HG02981 (cell line): ENCODE measurements at regions not wholly inside any gene's neighbourhood (a gene's known extent, or its start where the extent isn't known, plus 50 kb on each side); places are given as distances from the start of the nearest gene placed in this dataset.
"Not testable (repeated sequence)": the region's sequence is repeated elsewhere in the genome, so short reads cannot be mapped to it uniquely, and the experiment has no call there.

Experiments used
- ATAC-seq: cut with Tn5 transposase; IDR thresholded peaks from one replicate; pipeline ENCODE4 v1.9.1; 2021; ENCODE audit warnings: mild to moderate bottlenecking, moderate library complexity; ENCODE audit not compliant: unreplicated experiment

DNA sequence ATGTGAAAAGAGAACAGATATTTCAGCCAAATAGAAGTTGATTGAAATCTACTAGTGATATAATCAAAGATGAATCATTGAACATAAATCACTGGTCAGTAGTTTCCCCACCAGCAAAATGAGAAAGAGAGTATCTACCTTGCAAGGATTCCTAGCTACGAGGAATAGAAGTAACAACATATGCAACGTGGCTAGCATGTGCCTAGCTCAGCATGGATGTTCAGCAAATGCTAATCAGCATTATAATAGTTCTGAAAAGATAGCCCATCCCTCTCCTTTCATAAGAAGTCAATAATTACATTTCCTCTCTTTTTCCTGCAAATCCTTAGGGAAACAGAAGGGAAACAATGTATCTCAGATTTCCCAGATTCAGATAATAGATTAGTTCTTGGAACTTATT, 417.2 kb downstream of the SATB2 start:
- no peak for ATAC-seq

DNA sequence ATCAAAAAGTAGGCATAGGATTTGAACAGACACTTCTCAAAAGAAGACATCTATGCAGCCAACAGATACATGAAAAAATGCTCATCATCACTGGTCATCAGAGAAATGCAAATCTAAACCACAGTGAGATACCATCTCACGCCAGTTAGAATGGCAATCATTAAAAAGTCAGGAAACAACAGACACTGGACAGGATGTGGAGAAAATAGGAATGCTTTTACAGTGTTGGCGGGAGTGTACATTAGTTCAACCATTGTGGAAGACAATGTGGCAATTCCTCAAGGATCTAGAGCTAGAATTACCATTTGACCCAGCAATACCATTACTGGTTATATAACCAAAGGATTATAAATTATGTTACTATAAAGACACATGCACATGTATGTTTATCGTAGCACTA, 424.0 kb downstream of the SATB2 start:
- ATAC-seq, result not testable (repeated sequence)

DNA sequence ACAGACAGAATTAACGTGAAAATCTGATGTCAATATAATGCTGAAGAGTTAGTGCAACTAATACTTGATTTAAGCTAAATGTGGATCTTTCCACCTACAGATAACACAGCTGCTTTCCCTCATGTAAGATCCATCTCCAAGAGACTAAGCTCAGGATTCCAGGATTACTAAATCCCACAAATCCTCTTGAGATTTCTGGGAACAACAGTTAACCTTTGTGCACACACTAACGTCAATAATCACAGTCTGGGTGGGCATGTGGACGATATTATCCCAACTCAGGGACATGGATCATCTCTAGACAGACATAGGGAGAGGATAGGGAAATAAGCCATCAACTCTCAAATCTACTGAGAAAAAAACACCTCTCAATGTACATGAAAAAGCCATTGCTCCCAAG, 432.6 kb downstream of the SATB2 start:
- no peak for ATAC-seq

DNA sequence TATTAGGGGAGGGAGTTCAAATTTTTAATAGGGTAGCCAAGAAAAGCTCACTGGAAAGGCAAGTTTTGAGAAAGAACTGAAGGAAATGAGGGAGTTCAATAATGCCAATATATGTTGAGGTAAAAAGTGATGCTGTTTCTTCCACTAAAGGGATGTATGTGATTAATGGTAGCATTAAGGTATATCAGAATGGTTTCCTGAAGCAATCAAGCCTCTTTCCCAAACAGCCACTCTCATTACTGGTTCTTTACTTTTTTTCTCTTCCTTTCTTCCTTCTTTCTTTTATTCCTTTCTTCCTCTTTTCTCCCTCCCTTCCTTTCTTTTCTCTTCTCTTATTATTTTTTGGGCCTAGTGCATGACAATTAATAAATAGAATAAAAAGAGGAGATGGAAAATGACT, 433.5 kb downstream of the SATB2 start:
- ATAC-seq, result no peak

DNA sequence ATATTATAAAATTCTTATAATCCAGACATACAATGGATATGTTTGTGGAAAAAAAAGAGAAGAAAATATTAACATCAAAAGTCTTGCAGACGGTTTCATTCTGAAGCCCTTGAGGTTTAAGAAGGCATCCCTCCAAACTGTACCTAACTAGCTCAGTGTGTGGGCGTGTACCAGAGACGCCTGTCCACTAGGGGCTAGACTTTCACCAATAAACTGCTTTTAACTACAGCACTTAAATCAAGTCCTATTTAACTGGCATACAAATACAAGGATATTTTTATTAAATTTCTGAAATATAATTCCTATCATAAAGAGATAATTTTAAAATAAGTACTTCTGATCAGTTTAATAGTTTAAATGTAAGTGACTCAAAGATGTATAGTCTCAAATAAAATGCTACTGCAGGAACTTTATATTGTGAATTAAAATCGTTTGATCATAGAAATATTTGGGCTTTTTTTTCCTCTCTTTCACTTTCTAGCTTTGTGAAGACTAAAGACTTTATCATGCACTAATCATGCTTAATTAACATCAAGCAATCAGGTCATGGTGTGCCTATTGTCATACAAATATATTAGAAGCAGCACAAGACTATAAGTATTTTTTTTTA, 437.7 kb downstream of the SATB2 start:
- peak; percentile 53 for ATAC-seq

DNA sequence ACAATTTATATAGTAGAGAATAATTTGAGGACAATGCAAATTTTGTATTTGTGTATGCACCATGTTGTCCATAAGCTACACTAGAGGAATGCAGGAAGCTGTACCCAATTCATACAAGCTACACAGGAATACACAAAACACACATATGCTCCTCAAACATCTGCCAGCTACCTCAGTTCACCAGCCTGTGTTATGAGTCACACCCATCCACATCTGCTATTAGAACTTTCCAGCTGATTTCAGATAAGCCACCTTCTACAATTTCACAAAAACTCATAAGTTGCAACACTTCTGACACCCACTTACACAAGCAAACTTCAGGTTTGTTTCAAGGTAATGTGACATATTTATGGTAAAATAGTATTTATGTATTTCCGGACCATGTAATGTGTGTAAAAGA, 438.9 kb downstream of the SATB2 start:
- no peak for ATAC-seq

DNA sequence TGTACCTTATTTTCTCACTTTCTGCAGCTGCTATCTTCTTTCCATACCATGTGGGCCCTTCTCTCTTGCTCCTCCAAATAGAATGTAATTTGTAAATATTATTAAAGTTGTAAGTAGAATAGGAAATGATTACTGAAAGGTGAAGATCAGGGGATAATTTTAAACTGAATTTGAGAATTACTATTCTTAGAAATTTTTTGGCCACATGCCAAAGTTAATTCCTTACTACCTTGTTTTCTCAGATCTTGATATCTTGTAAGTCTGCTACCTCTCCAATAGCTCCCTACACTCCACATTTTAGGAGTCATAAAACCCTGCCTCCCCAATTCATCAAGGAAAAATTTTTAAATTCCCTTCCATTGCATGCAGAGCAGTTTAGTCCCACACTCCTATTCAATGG, 442.7 kb downstream of the SATB2 start:
- no peak for ATAC-seq

DNA sequence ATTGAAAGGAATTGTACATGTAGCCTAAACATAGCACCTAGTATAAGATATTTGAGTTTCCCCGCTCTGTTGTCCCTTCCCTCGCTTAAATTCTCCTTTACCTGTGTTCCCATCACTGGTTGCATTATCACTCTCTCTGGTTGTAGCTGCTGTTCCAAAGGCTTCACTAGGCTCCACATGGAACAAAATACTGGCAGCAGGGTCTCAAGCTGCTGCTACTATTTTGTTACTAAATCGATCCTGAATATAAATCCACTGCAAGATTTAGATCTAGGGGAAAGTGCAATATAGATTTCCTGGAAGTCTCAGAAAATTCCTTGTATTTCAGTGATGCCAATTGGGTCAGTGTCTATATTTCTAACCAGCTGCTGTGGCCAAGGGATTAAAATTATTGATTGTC, 443.5 kb downstream of the SATB2 start:
- no peak for ATAC-seq

DNA sequence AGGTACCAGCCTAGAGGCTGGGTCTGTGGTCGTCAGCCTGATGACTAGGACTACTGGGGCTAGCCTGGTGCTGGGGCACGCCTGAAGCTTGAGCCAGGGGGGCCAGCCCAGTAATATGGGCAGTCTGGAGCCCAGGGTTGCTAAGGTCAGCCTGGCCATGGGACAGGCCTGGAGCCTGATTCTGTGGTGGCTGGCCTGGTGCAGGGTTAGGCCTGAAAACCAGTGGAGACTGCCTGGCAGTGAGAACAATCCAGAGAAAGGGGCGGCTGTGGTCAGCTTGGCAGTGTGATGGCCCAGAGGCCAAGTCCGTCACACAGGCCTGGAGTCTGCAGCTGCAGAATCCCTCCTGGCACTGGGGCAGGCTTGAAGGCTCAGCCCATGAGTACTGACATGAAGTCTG, 445.8 kb downstream of the SATB2 start:
- no peak for ATAC-seq

DNA sequence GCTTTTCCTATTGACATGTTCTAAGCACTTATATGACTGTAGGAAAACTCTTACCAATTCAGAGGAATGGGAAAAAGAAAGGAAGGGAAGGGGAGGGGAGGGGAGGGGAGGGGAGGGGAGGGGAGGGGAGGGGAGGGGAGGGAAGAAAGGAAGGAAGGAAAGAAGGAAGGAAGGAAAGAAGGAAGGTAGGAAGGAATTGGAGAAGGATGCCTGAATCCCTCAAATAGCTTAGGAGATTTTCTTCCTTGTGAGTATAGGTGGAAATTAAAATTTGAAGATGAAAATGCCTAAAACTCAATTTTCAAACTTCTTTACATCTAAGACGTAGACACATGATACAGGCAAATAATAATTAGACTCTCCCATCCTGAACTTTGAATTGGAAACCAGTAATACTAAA, 463.1 kb downstream of the SATB2 start:
- no peak for ATAC-seq

DNA sequence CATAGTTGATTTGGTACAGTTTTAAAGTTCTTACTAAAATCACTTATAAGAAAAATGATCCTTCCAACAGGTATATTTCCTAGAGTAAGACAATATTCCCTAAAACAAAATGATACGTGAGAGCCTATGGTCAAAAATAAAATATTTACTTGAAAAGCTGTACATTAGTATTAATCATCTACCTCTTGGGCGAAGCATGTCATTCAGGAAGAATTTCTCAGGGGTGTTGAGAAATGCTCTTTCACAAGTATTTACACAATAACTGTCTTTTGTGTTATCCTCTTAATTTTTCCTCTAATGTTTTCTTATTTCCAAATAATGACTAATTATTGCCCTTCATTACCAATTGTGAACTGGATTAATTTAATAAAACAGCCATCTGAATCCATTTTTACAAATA, 466.3 kb downstream of the SATB2 start:
- no peak for ATAC-seq

DNA sequence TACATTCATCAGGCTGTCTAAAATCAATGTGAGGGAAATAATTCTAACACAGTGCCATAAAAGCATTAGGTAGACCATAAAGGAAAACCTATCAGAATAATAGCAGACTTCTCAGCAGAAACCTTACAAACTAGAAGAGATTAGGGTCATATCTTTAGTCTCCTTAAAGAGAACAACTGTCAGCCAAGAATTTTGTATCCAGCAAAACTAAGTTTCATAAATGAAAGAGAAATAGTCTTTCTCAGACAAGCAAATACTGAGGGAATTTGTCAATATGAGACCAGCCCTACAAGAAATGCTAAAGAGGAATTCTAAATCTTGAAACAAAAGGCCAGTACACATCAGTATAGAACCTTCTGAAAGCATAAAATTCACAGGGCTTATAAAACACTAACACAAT, 482.0 kb downstream of the SATB2 start:
- ATAC-seq, result no peak

DNA sequence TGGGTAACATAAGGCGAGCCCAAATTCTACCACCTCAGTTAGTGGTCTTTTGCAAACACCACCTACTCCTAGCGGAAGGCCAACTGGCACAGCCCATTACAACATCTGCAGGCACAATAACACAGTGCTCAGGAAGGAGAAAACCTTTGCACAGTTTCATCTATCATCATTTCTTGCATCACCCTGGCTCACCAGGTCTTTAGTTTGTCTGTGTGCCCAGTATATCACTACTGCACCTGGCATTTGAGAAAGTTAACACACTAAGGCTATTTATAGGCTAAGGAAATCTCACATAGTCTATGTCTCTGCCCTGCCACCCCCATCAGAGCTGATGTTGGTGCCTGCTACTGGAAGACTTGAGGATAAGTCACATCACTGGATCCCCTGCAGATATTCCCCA, 484.0 kb downstream of the SATB2 start:
- ATAC-seq, result no peak

DNA sequence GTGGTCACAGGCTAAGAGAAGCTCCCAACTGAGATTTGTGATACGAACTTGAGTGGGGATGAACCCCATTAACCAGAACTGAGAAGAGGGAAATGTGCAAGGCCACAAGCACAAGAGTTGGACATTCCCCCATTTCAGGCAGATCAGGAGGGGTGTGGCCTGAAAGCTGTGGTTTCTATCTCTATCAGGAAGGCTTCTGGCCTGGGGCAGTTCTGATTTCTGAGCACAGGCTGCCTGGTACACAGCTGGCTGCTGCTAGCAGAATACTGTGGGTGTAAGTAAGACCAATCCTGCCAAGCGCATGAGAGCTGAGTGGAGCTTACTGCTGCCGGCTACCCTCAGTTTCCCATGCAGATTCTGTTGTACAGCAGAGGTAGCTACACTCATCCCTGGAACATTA, 484.6 kb downstream of the SATB2 start:
- ATAC-seq, result no peak

DNA sequence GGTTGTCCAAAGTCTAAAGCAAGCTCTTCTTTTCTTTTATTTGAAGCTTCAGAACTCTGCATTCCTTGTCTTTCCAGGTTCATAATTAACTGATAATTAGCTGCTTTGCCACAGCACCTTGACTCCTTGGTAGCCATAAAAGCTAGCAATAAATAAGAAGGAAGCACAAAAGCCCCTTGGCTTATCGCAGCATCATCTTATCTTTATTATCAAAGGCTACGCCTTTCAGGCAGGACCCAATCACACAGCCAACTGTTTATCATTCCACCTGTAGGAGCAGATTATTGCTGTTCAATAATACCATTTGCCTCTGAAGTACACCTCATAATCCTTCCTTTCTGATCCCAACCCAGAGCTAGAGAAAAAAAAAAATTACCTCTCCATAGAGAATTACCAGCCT, 489.2 kb downstream of the SATB2 start:
- no peak for ATAC-seq

DNA sequence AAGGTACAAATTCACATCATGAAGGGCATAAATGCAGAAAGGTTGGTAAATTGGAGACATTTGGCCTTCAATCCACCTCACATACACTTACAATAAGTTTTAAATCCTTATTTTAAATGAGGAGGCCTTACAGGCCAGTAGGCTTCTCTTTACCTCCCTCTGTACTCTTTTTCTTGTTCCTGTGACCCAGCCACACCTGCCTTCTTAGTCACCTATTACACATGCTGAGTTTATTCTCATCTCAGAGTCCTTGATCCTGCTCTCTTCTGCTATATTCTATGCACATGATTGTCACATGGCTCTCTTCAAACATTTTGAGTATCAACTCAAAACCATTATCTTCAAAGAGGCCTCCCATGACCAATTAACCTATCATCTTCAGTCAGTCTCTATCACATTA, 491.5 kb downstream of the SATB2 start:
- ATAC-seq, result no peak

DNA sequence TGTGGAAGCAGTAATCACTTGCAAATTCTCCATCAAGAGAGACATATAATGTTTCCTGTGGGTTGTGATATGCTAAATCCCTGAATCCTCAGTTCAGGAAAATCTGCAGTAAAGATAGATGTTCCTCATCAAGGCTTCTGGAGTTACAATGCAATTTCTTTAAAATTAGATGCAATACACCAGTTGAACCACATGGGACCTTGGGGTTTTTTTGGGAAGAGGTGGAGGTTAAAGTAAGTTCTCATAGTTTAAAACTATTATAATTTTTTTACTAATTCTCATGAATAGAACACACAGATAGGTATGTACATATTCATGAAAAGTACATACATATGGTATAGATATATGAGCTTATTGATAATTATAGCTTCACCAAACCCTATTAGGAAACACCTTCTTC, 496.2 kb downstream of the SATB2 start:
- no peak for ATAC-seq

DNA sequence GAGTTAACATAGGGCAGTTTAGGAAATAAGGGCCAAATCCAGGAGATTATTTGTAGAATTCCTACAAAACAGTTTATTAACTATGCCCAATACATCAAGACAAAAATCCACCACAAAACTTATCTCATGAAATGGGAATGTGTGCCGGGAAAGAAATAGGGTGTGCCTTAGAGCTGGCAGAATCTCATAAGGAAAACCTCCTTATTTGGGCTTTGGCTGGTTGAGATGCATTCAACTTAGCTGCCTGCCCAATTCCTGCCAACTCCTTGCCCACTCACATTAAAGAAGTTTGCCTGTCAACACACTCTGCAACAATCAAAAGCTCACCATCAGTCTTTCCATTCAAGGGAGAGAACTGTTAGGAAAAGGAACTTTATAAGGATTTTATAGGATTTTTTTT, 500.6 kb downstream of the SATB2 start:
- ATAC-seq, result no peak

DNA sequence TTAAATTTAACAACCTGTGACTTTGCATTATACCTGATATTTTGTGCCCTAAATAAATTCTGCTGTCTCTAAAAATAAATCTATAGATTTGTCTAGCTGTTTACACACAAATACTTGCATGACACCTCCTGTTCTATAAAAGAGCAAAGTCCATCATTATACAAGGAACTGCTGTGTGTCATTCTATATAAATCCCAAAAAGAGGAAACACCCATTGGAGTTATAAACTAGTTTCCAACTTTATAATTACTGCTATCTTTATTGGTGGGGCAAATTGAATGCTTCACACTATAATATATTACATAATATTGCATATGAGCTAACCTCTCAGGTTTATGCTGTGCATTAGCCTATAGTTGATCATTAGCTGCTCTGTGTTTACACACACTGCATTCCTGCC, 504.4 kb downstream of the SATB2 start:
- ATAC-seq, result no peak

DNA sequence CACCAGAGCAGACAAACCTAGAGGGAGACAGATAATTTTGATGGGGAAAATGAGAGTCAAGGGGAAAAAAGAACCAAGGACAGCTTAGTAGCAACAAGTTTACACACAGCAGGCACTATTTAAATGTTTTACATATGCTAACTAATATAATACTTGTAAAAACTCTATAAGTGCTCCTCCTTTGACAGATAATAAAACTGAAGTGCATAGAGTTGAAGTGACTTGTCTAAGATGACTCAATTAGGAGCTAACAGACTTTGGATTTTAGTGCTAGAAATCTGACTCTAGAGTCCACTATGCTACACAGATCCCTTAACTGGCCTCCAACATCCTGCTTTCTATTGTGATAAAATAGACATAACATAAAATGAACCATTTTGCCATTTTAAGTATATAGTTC, 506.9 kb downstream of the SATB2 start:
- no peak for ATAC-seq

DNA sequence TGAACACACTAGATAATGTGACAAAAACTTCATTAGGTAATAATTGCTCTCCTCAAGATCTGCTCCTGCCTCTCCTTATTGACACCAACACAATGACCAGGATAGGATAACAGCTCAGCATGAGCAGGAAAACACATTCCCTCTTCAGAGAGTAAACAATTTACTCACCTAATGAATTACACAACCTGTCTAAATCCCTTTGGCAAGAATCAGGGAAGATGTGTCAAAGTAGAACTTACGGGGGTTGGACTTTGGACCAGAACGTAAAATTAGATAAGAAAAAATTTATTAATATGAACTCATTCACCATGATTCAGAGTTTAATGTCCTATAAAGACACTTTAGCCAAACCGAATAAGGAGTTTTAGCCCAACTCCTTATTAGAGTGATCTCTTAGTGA, 512.2 kb downstream of the SATB2 start:
- ATAC-seq, result no peak

DNA sequence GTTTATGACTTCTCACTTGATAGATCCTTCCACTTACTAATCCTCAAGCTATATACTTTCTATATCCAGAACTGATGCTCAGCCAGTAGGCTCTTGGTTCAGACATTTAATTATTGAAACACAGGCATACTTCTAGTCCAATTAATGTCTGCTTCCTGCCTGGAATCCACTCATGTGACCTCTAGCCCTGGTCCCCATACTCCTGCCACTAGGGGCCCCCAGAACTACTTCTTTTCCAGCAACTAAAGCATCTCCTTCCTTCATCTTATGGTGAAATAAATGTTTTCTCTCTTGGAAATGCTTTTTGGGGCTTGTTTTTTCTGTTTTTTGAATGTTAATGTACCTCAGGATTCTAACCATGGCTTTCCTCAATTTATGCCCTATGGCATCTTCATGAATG, 527.6 kb downstream of the SATB2 start:
- no peak for ATAC-seq

DNA sequence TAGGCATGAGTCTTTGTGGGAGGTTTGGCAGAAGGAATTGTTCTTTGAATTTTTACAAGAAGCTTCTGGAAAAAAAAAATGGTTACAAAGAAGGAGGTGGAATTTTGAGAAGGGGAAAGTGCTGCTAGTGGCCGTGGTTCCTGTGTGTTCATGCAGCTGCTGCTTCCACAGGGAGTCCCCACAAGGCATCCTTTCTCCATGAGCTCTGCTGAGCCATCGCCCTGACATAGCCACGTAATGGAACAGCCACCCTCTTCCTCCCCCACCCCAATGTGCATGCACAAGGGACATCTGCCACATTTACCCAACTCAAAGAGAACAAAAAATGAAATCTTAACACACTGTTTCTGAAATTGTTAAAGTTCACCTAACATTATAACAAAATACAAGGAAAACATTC, 529.7 kb downstream of the SATB2 start:
- no peak for ATAC-seq
